ENCODE measurements at regions not wholly inside any gene's neighbourhood (a gene's known extent, or its start where the extent isn't known, plus 50 kb on each side); places are given as distances from the start of the nearest gene placed in this dataset.

GRCh38 chr4:29553846-29554245 is 1166.3 kb upstream of the PCDH7 start:
- DNase-seq (ENCODE audit: low spot score) = no peak
- H4K20me1 ChIP-seq (ENCODE audit: insufficient read depth, poor library complexity, severe bottlenecking) = no peaks in the 10 kb centered on the region
- no peaks in the 10 kb centered on the region for H3K79me2 ChIP-seq
- H3K27ac ChIP-seq = no peak overlapping the region
- H3K9me3 ChIP-seq (ENCODE audit: low read depth) = no peaks in the 10 kb centered on the region
- no peaks in the 10 kb centered on the region for H3K36me3 ChIP-seq (replicated peaks; ENCODE audit: insufficient read depth, low read depth)
- H3K4me1 ChIP-seq (ENCODE audit: insufficient read depth) = peaks cover 3% of the 10 kb centered on the region
- H3K27me3 ChIP-seq = no peaks in the 10 kb centered on the region
- no peaks in the 10 kb centered on the region for H3K9me2 ChIP-seq (replicated peaks; ENCODE audit: insufficient read depth)
- H3K4me3 ChIP-seq = no peak overlapping the region
- 81% methylated on average over 1 of the region's 1 CpG for WGBS (ENCODE audit: low lambda C conversion rate, missing lambda C conversion rate)
- H2AFZ ChIP-seq = no peak overlapping the region
- H3K4me2 ChIP-seq = no peak overlapping the region
- TF ChIP-seq CTCF (IDR thresholded peaks at IDR 0.05; ENCODE audit: poor library complexity) (no peak), EZH2 (IDR thresholded peaks at IDR 0.05; ENCODE audit: borderline replicate concordance) (no peak), EZH2phosphoT487 (IDR thresholded peaks at IDR 0.05; ENCODE audit: low read depth, severe bottlenecking, unreplicated experiment) (no peak)

- H3K9me2 ChIP-seq (replicated peaks; ENCODE audit: insufficient read depth) = no peaks in the 10 kb centered on the region
- no peaks in the 10 kb centered on the region for H3K79me2 ChIP-seq
- TF ChIP-seq EZH2 (IDR thresholded peaks at IDR 0.05; ENCODE audit: borderline replicate concordance) (no peak), EZH2phosphoT487 (IDR thresholded peaks at IDR 0.05; ENCODE audit: low read depth, severe bottlenecking, unreplicated experiment) (no peak)
- no peak overlapping the region for H2AFZ ChIP-seq
- H3K9me3 ChIP-seq (ENCODE audit: low read depth) = no peaks in the 10 kb centered on the region
- no peaks in the 10 kb centered on the region for H4K20me1 ChIP-seq (ENCODE audit: insufficient read depth, poor library complexity, severe bottlenecking)
- no peaks in the 10 kb centered on the region for H3K36me3 ChIP-seq (replicated peaks; ENCODE audit: insufficient read depth, low read depth)
- H3K27me3 ChIP-seq = no peaks in the 10 kb centered on the region
- DNase-seq (ENCODE audit: low spot score) = no peak
- H3K4me2 ChIP-seq = no peak overlapping the region
- no peak overlapping the region for H3K27ac ChIP-seq
- no peaks in the 10 kb centered on the region for H3K4me1 ChIP-seq (ENCODE audit: insufficient read depth)
- no peak overlapping the region for H3K4me3 ChIP-seq
These were observed 1161.4 kb upstream of the PCDH7 start for GRCh38 chr4:29558789-29559188.

GRCh38 chr4:29559286-29559685 is 1160.9 kb upstream of the PCDH7 start:
- DNase-seq (ENCODE audit: low spot score) = no peak
- Histone ChIP-seq H3K4me1 (ENCODE audit: insufficient read depth) (no peaks in the 10 kb centered on the region), H3K4me2 (no peak overlapping the region), H3K9me3 (ENCODE audit: low read depth) (no peaks in the 10 kb centered on the region), H4K20me1 (ENCODE audit: insufficient read depth, poor library complexity, severe bottlenecking) (no peaks in the 10 kb centered on the region), H3K27me3 (no peaks in the 10 kb centered on the region), H2AFZ (no peak overlapping the region), H3K4me3 (no peak overlapping the region), H3K79me2 (no peaks in the 10 kb centered on the region), H3K36me3 (replicated peaks; ENCODE audit: insufficient read depth, low read depth) (no peaks in the 10 kb centered on the region), H3K27ac (no peak overlapping the region), H3K9me2 (replicated peaks; ENCODE audit: insufficient read depth) (no peaks in the 10 kb centered on the region)
- TF ChIP-seq EZH2 (IDR thresholded peaks at IDR 0.05; ENCODE audit: borderline replicate concordance) = no peak
- TF ChIP-seq CTCF (IDR thresholded peaks at IDR 0.05; ENCODE audit: poor library complexity) = no peak
- TF ChIP-seq EZH2phosphoT487 (IDR thresholded peaks at IDR 0.05; ENCODE audit: low read depth, severe bottlenecking, unreplicated experiment) = no peak

- Histone ChIP-seq H4K20me1 (ENCODE audit: insufficient read depth, poor library complexity, severe bottlenecking) (no peaks in the 10 kb centered on the region), H2AFZ (no peak overlapping the region), H3K27ac (no peak overlapping the region), H3K36me3 (replicated peaks; ENCODE audit: insufficient read depth, low read depth) (no peaks in the 10 kb centered on the region), H3K4me3 (no peak overlapping the region), H3K79me2 (no peaks in the 10 kb centered on the region), H3K9me3 (ENCODE audit: low read depth) (no peaks in the 10 kb centered on the region), H3K4me1 (ENCODE audit: insufficient read depth) (no peaks in the 10 kb centered on the region), H3K9me2 (replicated peaks; ENCODE audit: insufficient read depth) (no peaks in the 10 kb centered on the region), H3K27me3 (no peaks in the 10 kb centered on the region), H3K4me2 (no peak overlapping the region)
- 88% methylated on average over 1 of the region's 1 CpG for WGBS (ENCODE audit: low lambda C conversion rate, missing lambda C conversion rate)
- no peak for DNase-seq (ENCODE audit: low spot score)
- TF ChIP-seq CTCF (IDR thresholded peaks at IDR 0.05; ENCODE audit: poor library complexity) (no peak), EZH2phosphoT487 (IDR thresholded peaks at IDR 0.05; ENCODE audit: low read depth, severe bottlenecking, unreplicated experiment) (no peak), EZH2 (IDR thresholded peaks at IDR 0.05; ENCODE audit: borderline replicate concordance) (no peak)
These were observed 1159.7 kb upstream of the PCDH7 start for GRCh38 chr4:29560452-29560851.

All from hepatocyte (in vitro differentiated cells).